NCI-H1092 treated with DMSO at 0.1 percent for 48 hours (cell line): ENCODE measurements at regions not wholly inside any gene's neighbourhood (a gene's known extent, or its start where the extent isn't known, plus 50 kb on each side); places are given as distances from the start of the nearest gene placed in this dataset.
A peak's percentile ranks its signal among the peaks of the same experiment; 100 is the strongest.

ENCODE experiments used
- DNase-seq: peaks from one replicate; lab custom pipeline; 2025; lab: John Stamatoyannopoulos, UW

DNA sequence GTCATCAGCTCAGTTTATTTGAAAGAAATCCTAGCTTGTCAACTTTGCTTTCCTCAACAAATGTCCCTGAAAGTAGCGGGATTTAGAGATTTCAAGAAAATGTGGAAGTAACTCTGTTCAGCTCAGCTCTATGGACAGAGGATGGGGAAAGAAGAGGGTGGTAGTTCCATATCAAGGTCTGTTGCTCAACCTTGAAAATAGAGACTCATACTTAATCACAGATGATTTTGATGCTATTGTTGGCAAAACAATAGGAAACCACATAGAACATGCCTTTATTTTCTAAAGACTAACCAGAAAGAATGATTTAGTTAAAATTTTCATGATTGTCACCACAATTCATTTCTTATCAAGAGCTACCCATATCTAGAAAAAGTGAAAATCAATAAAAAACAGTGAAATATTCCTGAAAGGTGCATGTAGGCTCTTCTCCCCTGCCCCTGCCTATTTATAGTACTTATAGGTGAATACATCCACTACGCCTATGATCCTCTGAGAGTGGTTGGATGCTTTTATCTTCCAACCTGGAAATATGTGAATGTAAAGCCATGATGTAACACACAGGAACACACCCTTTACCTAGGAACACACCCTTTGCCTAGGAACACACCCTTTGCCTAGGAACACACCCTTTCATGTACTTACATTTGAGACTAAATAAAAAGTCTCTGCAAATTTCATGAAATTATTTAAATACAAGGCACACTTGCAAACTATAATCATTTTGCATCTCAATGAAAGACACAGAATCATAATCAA, 65.8 kb downstream of the ETAA1 start:
- no peak for DNase-seq

DNA sequence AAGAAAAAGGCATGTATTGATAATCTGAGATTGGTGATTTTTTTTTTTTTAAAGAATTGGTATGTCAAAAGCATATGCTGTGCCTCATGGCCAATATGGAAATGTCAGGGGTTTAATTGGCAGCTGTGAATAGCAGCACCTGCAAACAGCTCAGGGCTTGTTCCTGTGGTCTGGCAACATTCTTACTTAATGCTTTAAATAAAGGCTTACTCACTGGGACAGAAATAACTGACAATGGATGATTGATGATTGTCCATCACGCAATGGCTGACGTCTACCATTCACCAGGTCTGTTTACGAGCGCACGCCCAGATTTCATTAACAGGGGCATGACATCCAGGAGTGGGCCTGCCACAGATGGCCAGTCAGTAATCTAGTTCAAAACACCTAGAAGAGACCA, 66.7 kb downstream of the ETAA1 start:
- DNase-seq, result no peak

DNA sequence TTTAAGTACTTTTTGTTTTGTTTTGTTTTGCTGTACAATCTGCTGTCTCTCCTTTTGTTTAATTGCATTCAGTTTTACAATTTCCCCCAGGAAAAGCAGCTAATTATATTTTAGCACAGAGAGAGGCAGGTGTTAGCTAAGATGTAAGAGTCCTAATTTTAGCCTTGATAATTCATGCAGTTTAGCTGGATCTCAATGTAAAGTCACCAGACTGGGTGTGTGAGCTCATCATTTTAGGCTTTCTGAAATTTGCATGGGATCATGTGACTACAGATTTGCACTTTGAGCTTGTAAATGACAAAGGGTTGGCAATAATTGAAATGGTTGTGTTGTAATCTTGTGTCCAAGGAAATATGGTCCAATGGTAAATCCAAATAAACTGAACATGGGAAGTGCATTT, 68.5 kb downstream of the ETAA1 start:
- no peak for DNase-seq

DNA sequence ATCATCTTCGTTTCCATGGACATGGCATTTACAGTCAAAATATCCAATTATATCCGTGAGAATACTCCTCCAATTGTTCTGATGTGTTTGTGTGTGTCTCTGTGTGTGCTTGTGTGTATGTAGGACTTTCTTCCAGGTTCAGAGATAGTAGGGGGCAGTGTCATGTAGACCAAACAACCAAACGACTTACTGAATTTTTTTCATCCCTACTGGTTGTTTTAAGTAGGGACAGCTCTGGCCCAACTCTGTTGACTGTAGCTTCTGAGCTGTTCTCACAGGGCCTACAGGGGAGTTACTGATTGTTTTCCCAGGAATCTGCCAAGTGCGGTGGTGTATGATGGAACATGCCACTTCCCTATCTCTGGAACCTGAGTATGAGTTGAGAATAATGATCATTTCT, 69.6 kb downstream of the ETAA1 start:
- no peak for DNase-seq

DNA sequence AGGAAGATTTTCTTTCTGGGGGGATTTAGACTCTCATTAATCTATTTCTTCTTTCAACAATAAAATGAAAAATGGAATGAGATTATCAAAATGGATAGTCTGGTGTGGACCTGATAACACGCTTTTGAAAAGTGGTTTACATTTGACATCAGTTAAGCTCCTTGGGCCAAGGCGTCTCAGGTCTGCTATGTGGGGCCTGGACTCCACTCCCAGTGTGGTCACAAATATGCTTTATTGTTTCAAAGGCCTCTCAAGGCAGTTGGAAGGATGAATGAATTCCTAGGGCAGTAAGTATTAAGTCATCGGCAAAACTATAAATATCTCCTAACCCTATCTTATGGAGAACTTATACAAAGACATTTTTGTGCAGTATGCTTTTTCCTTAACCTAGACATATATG, 74.5 kb downstream of the ETAA1 start:
- no peak for DNase-seq

DNA sequence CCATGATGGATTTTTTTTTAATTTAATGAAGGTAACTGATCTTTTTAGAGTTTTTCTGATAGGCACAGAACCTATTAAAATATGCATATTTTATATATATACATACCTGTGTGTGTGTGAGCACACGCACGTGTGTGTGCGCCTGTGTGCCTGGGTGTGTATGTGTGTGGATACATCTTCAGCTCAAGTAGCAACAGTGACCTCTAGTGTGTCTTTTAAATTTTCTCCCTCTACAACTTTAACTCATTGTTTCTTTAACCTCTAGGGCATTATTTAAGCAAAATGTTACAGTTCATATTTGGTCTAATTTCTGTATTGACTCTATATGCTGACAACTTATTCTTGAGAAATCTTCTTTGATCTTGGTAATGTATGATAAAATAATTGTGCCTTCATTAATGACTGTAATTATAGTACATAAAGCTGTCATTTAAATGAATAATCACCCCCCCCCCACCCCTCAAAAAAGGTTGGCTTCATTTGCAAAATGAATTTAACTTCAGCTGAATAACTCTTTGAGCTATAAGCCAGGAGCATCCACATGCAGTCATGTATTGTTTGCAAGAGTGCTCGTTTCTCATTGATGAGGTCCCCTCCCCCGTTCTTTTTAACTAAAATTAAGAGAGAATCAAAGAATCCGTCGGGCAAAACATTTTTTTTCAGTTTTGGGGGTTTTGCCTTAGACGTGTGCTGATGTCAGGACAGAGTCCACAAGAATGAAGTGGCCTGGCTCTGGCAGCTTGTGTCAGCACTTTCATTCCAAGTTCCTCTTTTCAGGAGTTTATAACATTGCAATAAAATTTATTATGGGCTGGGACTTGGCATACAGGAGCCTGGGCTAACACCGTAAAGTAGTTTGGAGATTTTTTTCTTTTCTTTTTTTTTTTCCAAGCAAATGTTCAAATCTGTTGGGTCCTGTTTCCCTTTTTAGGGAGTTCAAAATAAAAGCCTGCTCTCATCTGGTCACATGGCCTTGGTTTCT, 80.0 kb downstream of the ETAA1 start:
- peak; percentile 5 for DNase-seq

DNA sequence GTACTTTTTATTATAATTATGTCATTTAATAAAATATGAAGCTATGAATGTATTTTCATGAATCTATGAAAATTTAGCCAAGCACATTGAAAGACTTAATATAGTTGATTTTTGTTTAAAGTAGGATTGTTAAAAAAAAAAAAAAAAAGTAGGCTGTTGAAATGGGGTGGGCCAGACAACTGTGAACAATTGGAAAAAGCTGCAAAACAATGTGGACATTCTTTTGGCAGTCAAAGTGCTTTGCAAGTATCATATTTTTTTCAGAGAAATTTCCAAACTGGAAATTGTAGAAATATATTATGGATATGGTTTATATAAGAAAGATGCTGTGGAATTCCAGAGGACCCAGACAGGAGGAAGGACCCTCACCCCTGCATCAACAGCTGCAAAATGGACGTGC, 82.1 kb downstream of the ETAA1 start:
- DNase-seq, result no peak

DNA sequence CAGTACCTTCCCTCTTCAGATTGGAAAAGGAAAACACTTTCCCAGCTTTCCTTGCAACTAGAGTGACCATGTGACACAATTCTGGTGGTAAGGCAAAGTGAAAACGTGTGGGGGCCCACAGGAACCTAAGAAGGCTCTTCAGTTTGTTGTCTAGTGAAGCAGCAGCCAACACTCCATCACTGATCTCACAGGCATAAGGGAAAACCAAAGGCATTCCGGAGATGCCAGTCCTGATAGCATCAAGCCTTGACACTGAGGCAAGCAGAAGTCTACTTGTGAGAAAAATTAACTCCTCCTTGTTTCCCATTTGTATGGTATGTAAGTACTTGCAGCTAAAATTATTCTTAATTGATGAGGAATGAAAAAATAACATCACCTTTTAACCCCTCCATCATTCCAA, 88.3 kb downstream of the ETAA1 start:
- DNase-seq, result no peak

DNA sequence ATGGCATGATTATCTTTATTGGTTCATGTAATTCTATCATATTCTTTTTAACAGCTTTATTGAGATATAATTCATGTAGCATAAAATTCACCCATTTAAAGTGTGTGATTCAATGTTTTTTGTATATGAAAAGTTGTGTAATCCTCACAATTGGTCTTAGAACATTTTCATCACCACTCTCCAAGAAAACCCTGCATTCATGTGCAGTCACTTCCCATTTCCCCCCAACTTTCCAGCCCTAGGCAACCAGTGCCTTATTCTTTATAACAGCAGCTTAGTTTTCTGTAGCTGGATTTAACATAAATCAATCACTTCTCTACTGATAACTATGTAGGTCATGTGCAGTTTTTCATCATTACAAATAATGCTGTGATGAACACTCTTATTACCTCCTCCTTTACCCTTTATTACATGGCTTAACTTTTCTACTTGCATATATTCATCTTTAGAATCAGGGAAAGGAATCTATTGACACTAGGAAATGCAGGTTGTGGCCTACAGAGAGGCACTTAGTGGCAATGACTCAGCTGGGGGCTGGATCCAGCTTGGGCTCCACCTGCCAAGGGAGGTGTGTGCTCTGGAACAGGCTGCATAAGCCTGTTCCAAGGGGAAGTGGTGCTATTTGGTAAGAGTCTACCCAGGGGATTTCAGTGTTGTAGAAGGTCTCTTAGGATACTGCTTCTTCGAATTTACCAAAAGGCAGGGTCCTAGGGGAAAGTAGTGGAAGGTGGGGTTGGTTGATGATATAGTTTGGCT, 89.1 kb downstream of the ETAA1 start:
- no peak for DNase-seq

DNA sequence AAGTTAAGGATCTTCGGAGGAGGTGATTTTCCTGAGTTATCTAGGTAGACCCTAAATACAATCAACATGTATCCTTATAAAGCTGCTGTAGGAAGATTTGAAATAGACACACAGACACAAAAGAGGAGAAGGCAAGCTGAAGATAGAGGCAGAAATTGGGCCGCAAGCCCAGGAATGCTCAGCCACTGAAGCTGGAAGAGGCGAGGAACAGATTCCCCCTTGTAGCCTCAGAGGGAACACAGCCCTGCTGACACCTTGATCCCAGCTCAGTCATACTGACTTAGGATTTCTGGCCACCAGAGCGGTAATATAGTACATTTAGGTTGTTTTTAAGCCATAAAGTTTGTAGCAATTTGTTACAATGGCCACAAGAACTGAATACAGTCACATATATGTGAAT, 90.9 kb downstream of the ETAA1 start:
- DNase-seq, result no peak

DNA sequence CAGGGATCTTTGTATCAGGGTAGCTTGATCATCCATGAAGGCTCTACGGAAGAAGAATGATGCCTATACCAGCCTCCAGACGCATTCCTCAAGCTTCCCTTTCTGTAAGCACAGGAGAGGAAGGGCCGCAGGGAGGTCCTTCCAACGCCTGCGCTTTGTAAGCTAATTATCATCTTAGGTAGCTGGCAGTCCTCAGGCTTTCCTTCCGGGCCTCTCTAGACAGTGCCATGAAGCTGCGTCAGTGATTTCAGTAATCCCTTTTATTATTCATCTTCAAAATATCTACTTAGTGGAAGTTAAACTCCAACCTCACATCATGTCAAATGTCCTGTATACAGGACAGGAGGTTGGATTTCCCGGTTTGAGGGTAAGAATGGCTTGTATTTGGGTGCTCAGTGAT, 92.3 kb downstream of the ETAA1 start:
- no peak for DNase-seq

DNA sequence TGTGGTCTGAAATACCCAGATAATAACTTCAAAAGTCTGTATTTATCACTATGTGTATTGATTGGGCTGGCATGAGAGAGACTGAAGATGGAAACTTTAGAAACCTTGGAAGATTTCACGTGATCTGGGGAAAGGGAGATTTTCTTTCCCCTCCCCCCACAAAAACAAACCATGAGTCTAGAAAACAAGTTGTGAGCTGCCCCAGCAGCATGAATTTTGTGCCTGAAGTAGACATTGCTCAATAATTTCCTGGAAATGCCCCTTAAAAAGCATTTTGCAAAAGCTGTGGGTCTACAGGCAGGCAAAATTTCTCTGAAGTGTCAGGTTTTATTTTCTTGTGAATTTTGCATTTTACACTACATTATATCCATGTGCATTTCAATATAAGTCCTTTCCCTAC, 101.8 kb downstream of the ETAA1 start:
- no peak for DNase-seq

DNA sequence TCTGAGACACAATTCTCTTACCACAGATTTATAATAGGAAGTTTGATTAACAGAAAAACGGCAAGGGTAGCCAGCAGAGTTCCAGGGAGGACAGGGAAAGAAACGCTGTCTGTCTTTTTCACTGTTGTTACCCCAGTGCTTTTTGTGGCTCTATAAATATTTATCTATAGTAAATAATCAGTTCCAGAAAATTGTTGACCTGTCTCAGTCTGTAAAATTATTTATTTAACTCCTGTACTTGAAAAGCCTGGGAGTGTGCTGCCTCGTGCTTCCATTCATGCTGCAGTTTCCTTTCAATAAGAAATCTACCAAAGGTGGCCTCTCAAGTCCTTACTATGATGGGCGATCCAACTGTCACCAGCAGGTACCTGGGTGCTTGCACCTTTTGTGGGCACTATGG, 102.9 kb downstream of the ETAA1 start:
- no peak for DNase-seq

DNA sequence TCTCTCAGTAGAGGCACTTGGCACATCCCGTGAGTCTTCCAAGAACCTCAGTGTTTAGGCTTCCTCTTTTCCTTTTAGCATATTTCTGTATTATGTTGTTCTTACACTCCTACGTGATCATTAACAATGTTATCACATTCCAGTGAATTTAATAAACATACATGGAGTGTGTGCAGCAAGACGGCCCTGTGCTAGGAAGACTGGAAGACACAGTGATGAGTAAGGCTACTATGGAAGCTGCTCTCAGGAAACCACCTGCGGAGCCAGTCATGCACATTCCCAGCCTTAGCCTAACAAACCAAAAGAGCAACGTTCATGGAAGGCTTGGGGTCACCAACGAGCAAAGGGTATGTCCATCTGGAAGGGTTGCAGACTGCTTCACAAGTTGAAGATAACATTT, 103.4 kb downstream of the ETAA1 start:
- DNase-seq, result no peak

DNA sequence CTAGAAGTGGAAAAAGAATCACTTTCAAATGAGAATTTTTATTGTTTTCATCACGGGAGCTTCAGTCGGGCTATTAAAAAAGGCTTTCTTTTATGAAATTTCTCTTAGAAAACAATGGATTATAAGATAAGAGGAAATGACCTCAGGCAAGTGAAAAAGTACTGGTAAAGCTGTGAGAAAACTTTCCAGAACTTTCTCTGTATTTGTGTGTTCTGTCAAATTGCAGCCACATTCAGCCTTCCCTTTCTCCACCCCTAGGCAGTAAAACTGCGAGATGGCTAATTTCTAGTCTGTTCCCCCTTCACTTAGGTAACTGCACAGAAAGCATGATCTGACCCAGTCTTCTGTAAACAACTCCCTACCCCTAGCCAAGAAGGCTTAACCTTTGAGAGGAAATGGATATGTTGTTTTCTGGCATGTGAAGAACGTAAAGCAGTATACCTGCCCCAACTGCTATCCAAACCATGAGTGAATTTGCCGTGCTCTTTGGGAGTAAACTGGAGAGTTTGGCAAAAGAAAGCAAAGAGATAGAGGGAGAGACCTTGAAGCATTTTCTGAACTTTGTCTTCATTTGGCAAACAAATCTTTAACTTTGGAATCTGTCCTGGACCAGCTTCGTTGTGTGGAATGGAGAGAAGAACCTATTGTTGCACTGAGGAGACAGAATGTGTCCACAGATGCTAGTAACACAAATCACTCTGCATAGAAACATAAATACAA, 105.4 kb downstream of the ETAA1 start:
- DNase-seq, result no peak

DNA sequence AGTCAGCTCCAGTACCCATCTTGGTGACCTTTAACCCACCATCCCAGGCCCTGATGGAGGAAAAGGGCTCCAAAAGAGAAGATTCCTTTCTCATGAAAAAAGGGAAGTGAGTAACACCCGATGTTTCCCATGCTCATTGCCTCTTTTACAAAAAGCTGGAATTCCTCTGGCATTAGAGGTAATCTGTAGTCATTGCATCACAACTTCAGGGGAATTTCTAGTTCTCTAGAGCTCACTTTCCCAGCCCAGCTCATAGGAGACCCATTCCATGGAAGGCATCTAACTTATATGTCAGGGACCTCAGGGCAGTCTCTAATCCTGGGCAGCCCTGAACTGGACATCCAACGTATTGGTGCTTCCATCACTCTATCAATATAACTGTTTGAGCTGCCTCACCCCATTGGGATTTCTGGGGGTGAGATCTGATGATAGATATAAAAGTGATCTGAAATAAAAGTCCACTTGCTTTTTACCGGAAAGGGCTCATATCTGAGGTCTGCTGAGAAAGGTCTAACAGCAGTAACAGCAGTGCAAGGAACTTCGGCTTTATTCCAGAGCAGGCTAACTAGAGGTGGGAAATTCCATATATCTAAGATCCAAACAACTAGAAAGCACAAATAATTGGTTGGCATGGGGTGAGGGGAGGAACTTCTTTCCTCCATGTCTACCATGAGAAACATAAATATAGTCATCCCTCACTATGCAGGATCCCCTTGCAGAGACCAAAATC, 106.1 kb downstream of the ETAA1 start:
- DNase-seq, result no peak

DNA sequence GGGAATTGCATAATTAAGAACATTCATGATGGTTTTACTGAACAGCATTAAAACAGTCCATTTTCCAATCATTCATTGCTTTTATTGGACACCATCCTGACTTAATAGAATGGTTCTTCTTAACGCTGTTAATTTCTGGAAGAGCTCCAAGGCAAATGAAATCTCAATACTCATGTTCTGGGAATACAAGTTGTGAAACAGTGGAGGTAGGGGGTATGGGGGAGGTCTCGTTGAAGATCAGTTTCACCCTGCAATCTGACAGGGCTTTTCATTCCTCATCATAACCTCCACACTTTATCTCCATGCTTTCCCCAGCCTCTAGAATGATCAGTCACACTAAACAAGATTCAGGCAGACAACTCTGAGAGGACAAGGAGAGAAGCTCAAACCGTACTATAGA, 113.6 kb downstream of the ETAA1 start:
- DNase-seq, result no peak

DNA sequence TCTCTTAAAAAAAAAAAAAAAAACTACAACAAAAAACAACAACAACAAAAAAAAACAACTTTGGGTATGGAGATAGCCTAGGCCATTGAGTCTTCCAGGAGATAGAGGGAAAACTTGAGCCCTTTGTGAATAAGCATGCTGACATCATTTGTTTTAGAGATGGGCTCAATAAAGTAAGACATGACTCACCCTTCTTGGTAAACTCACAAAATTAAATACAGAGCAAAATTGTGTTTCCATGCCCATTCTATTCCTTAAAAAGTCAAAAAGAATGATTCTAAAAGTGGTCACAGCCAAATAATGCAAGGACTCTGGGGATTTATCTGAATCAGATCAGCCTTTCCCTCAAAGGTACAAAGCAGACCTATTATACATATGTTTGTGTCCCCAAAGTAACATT, 117.4 kb downstream of the ETAA1 start:
- DNase-seq, result no peak

DNA sequence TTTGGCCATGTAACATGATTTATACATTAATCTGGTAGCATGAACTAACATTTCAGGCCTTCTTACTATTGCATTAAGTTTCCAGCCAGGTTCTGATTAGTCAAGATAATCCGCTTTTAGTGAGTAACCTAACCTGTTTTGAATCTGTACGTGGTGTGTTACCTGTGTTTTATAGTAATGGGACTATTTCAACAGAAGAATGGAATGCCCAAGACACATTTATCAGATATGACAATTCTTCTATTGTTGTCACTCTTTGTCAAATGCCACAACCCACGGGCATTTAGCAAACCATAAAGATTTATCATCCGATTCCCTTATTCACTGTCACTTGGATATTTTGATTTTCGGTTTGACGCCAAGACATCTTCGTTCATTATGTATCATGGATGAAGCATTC, 117.9 kb downstream of the ETAA1 start:
- DNase-seq, result no peak

DNA sequence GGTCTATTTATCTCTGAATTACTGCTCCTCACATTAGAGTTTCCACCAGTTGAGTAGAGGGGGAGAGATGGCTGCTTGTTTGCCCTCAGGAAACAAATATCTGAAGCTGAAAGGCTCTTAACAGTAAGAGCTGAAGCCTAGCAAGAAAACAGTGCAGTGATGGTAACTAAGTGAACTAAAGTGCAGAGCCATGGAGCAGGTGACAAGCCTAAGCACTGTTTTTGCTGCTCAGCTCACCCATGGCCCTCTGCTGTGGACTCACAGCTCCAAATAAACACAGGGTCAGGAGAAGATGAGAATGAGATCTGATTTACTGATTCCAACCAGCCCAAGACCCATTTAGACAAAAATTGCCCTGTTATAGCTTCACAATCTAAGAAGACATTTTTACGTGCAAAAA, 118.4 kb downstream of the ETAA1 start:
- DNase-seq, result no peak

DNA sequence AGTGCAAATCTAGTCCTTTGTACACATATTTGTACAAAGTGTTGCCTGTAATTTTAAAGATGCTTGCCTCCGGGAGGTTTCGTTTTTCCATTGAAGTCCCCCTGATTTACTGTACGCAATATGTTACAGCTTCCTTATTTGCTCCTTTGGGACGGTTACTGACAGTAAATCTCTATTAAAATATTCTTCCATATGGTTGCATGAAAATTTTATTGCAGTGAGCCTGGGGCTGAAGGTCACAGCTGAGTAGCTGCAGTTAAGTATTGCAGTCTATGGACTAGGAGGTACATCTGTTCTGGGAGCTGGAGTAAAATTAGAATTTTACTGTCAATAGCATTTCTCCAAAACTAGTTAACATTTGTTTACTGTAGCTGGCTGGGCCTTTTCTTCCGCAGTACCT, 119.2 kb downstream of the ETAA1 start:
- no peak for DNase-seq
